AG04450 (cell line): ENCODE measurements at regions not wholly inside any gene's neighbourhood (a gene's known extent, or its start where the extent isn't known, plus 50 kb on each side); places are given as distances from the start of the nearest gene placed in this dataset.

Experiments used
- CTCF ChIA-PET: fragments of 300-600, 350-600 bp; formaldehyde crosslinking; extraction: SDS; loops from one replicate; lab custom pipeline; 2022; ENCODE audit warnings: antibody characterized with exemption, inconsistent platforms; lab: Charles Lee
- POLR2A ChIA-PET: fragments of 350-600 bp; formaldehyde crosslinking; extraction: SDS; loops from one replicate; lab custom pipeline; 2021; ENCODE audit warnings: antibody characterized with exemption, inconsistent platforms; lab: Yijun Ruan, JAX
- DNase-seq: peaks from one replicate; pipeline ENCODE4 v3.0.0-alpha.2; 2011; ENCODE audit warnings: low read depth, low spot score
- H3K27ac ChIP-seq: one replicate; pipeline ENCODE4 v1.5.1; 2012; ENCODE audit warnings: low read depth, low read length, control low read depth
- H3K27me3 ChIP-seq: one replicate; pipeline ENCODE4 v1.6.0; 2012; ENCODE audit warnings: low read length; ENCODE audit not compliant: control insufficient read depth, insufficient read depth
- H3K4me3 ChIP-seq: 2 replicates; pipeline ENCODE4 v1.5.1; 2011; ENCODE audit warnings: mild to moderate bottlenecking, low read depth, low read length, control low read depth
- H3K9me3 ChIP-seq: 2 replicates; pipeline ENCODE4 v1.5.1; 2012; ENCODE audit warnings: low read length; ENCODE audit not compliant: control insufficient read depth, insufficient read depth
- TF ChIP-seq, protein P1 (sequence below): IDR thresholded peaks from 2 replicates; pipeline ENCODE4 v1.5.1; 2011; ENCODE audit warnings: low read depth, low read length, control low read depth, inconsistent platforms

DNA sequence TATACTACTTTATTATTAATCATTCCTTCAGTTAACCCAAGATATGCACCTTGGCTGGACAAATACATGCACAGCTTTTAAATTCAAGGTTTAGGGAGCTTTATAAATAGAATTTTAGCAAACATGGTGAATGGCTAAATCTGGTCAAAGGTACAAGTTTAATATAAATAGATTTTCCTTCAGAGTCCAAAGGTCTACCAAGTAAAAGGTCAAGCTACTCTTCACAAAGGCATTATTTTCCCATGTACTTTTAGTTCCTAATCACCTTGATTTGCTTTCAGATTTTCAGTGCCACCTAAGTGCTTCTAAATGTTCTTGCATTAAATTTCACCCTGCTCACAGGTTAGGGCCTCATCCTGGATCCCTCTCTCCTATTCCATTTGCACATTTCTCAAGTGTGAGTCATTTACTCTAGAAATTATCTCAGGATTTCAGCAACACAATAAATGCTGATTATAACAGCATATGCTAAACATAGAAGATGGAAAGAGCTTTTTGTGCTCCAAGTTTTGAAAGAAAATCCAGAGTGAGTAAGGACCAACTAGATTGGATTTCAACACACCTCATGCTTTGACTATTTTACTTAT lies 459.4 kb upstream of the ITGA1 start:
- DNase-seq: no peak
- ChIA-PET POLR2A (no interaction called here), CTCF (no interaction called here)
- H3K9me3 ChIP-seq: no peaks in the 10 kb centered on the region
- H3K27ac ChIP-seq: no peak overlapping the region
- TF ChIP-seq, protein P1, sequence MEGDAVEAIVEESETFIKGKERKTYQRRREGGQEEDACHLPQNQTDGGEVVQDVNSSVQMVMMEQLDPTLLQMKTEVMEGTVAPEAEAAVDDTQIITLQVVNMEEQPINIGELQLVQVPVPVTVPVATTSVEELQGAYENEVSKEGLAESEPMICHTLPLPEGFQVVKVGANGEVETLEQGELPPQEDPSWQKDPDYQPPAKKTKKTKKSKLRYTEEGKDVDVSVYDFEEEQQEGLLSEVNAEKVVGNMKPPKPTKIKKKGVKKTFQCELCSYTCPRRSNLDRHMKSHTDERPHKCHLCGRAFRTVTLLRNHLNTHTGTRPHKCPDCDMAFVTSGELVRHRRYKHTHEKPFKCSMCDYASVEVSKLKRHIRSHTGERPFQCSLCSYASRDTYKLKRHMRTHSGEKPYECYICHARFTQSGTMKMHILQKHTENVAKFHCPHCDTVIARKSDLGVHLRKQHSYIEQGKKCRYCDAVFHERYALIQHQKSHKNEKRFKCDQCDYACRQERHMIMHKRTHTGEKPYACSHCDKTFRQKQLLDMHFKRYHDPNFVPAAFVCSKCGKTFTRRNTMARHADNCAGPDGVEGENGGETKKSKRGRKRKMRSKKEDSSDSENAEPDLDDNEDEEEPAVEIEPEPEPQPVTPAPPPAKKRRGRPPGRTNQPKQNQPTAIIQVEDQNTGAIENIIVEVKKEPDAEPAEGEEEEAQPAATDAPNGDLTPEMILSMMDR: no peak
- no peak overlapping the region for H3K4me3 ChIP-seq
- no peaks in the 10 kb centered on the region for H3K27me3 ChIP-seq

DNA sequence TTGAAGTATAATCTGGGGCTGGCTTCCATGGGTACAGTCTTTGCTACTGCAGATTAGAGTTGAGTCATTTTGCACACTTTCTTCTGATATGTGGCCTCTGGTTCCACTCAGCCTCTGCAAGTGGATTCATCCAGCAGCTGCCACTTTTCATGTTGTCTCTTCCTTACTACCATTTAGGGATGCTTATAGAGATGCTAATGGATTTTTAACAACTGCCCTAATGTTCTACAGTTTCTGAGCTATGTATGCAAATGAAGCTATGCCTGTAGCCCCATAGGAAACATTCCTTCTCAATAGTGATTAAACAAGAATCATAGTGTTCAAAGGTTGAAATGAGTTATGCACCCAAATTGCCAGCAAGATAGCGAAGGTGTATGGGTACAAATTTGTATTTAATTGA lies 456.0 kb upstream of the ITGA1 start:
- ChIA-PET POLR2A (no interaction called here), CTCF (no interaction called here)
- Histone ChIP-seq H3K9me3 (no peaks in the 10 kb centered on the region), H3K27me3 (no peaks in the 10 kb centered on the region), H3K27ac (no peak overlapping the region), H3K4me3 (no peak overlapping the region)
- DNase-seq: no peak
- TF ChIP-seq, protein P1: no peak

DNA sequence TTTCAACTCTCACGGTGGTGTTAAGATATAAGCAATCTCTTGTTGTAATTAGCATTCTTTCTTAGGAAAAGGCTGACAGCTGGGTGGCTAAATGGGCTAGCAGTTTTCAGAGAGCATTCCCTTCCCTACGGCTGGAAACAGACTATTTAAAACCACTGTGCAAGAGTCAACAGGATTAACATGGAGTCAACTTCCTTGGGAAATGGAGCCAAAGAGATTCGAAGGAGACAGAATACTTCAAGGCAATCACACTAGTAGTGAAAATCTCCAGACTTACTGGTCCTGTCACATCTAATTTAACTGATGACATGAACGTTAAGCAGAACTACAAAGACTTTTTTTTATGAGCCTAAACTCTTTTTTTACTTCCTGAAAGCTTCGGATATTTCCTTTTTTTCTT lies 453.3 kb upstream of the ITGA1 start:
- H3K27ac ChIP-seq: no peak overlapping the region
- ChIA-PET POLR2A (no interaction called here), CTCF (no interaction called here)
- TF ChIP-seq, protein P1: no peak
- H3K4me3 ChIP-seq: no peak overlapping the region
- no peaks in the 10 kb centered on the region for H3K9me3 ChIP-seq
- H3K27me3 ChIP-seq: no peaks in the 10 kb centered on the region
- no peak for DNase-seq

DNA sequence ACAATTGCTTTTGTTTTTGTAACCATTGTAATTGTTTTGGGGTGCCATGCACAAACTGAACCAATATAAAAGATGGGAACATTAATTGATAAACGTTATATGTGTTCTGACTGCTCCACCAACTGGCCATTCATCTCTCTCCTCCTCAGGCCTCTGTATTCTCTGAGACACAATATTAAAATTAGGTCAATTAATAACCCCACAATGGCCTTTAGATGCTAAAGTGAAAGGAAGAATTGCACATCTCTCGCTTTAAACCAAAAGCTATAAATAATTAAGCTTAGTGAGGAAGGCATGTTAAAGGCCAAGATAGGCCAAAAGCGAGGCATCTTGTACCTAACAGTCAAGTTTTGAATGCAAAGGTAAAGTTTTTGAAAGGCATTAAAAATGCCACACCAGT lies 448.4 kb upstream of the ITGA1 start:
- POLR2A ChIA-PET: no interaction called here
- CTCF ChIA-PET: no interaction called here
- H3K27me3 ChIP-seq: no peaks in the 10 kb centered on the region
- no peak overlapping the region for H3K4me3 ChIP-seq
- TF ChIP-seq, protein P1: no peak
- no peak for DNase-seq
- H3K27ac ChIP-seq: no peak overlapping the region
- H3K9me3 ChIP-seq: no peaks in the 10 kb centered on the region

DNA sequence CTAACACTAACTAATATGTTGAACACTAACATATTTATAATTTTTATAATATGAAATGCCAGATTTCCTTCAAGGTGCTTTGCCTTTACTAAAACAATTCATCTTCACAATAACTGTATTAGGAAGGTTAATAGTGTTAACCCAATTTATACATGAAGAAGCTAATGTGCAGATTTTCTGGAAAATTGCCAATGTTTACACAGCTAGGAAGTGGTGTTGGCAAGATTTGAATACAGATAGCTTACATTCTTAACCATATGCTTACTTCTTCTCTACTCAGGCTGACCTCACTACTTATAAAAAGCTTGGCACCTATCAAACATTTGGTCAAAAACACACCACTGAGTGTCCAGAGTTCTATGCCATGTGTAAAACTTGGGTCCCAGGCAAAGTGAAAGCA lies 445.4 kb upstream of the ITGA1 start:
- CTCF ChIA-PET: interaction anchor here (0.9 kb wide), 1 partner anchor 15 kb away, joined by 3 read pairs; no protein-coding TSS in a partner anchor
- no peaks in the 10 kb centered on the region for H3K9me3 ChIP-seq
- POLR2A ChIA-PET: no interaction called here
- TF ChIP-seq, protein P1: no peak
- no peak for DNase-seq
- H3K27ac ChIP-seq: no peak overlapping the region
- no peaks in the 10 kb centered on the region for H3K27me3 ChIP-seq
- H3K4me3 ChIP-seq: no peak overlapping the region
